ENCODE measurements at regions not wholly inside any gene's neighbourhood (a gene's known extent, or its start where the extent isn't known, plus 50 kb on each side); places are given as distances from the start of the nearest gene placed in this dataset.

- Histone ChIP-seq H2AFZ (ENCODE audit: low read length) (no peak overlapping the region), H3K36me3 (ENCODE audit: insufficient read depth, low read length) (no peaks in the 10 kb centered on the region), H4K20me1 (ENCODE audit: insufficient read depth, low read length) (no peaks in the 10 kb centered on the region), H3K79me2 (ENCODE audit: insufficient read depth, low read depth, low read length) (no peaks in the 10 kb centered on the region), H3K4me2 (ENCODE audit: low read length) (no peak overlapping the region), H3K27ac (ENCODE audit: low read depth, low read length, poor library complexity, severe bottlenecking) (no peak overlapping the region), H3K9me2 (ENCODE audit: insufficient read depth, low read length) (no peaks in the 10 kb centered on the region), H3K4me3 (ENCODE audit: low read depth, low read length, poor library complexity, severe bottlenecking) (no peak overlapping the region), H3K4me1 (ENCODE audit: insufficient read depth, low read length, poor library complexity, severe bottlenecking) (no peaks in the 10 kb centered on the region), H3K9me3 (ENCODE audit: low read length) (peaks cover 28% of the 10 kb centered on the region)
- intact Hi-C loops (cut with micrococcal nuclease; ENCODE audit: unreplicated experiment), result no loop called here
- no TSS peak for BruUV-seq (replicated peaks)
- ChIA-PET POLR2A (no interaction called here), CTCF (ENCODE audit: unreplicated experiment) (no interaction called here)
- no peak for DNase-seq (ENCODE audit: low spot score)
- TF ChIP-seq, protein P1, sequence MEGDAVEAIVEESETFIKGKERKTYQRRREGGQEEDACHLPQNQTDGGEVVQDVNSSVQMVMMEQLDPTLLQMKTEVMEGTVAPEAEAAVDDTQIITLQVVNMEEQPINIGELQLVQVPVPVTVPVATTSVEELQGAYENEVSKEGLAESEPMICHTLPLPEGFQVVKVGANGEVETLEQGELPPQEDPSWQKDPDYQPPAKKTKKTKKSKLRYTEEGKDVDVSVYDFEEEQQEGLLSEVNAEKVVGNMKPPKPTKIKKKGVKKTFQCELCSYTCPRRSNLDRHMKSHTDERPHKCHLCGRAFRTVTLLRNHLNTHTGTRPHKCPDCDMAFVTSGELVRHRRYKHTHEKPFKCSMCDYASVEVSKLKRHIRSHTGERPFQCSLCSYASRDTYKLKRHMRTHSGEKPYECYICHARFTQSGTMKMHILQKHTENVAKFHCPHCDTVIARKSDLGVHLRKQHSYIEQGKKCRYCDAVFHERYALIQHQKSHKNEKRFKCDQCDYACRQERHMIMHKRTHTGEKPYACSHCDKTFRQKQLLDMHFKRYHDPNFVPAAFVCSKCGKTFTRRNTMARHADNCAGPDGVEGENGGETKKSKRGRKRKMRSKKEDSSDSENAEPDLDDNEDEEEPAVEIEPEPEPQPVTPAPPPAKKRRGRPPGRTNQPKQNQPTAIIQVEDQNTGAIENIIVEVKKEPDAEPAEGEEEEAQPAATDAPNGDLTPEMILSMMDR (conservative IDR thresholded peaks at IDR 0.05; ENCODE audit: low read length), result no peak
- TF ChIP-seq EZH2phosphoT487 (IDR thresholded peaks at IDR 0.05; ENCODE audit: borderline replicate concordance, low read depth, low read length), result no peak
Observed at GRCh38 chr12:107594995-107595394, 90.6 kb upstream of the PWP1 start.

GRCh38 chr12:107597695-107598410 lies 87.7 kb upstream of the PWP1 start:
- Histone ChIP-seq H3K79me2 (ENCODE audit: insufficient read depth, low read depth, low read length) (no peaks in the 10 kb centered on the region), H3K4me3 (ENCODE audit: low read depth, low read length, poor library complexity, severe bottlenecking) (no peak overlapping the region), H2AFZ (ENCODE audit: low read length) (no peak overlapping the region), H3K9me2 (ENCODE audit: insufficient read depth, low read length) (no peaks in the 10 kb centered on the region), H3K4me1 (ENCODE audit: insufficient read depth, low read length, poor library complexity, severe bottlenecking) (no peaks in the 10 kb centered on the region), H3K27ac (ENCODE audit: low read depth, low read length, poor library complexity, severe bottlenecking) (no peak overlapping the region), H4K20me1 (ENCODE audit: insufficient read depth, low read length) (no peaks in the 10 kb centered on the region), H3K4me2 (ENCODE audit: low read length) (no peak overlapping the region), H3K9me3 (ENCODE audit: low read length) (peaks cover 17% of the 10 kb centered on the region), H3K36me3 (ENCODE audit: insufficient read depth, low read length) (no peaks in the 10 kb centered on the region)
- no peak for TF ChIP-seq EZH2phosphoT487 (IDR thresholded peaks at IDR 0.05; ENCODE audit: borderline replicate concordance, low read depth, low read length)
- TF ChIP-seq, protein P1 (conservative IDR thresholded peaks at IDR 0.05; ENCODE audit: low read length), result no peak
- intact Hi-C loops (cut with micrococcal nuclease; ENCODE audit: unreplicated experiment), result no loop called here
- no peak for DNase-seq (ENCODE audit: low spot score)
- ChIA-PET CTCF (ENCODE audit: unreplicated experiment) (no interaction called here), POLR2A (no interaction called here)
- BruUV-seq (replicated peaks), result no TSS peak

- Histone ChIP-seq H2AFZ (ENCODE audit: low read length) (no peak overlapping the region), H3K4me1 (ENCODE audit: insufficient read depth, low read length, poor library complexity, severe bottlenecking) (no peaks in the 10 kb centered on the region), H3K9me3 (ENCODE audit: low read length) (peaks cover 7% of the 10 kb centered on the region), H3K4me3 (ENCODE audit: low read depth, low read length, poor library complexity, severe bottlenecking) (no peak overlapping the region), H3K9me2 (ENCODE audit: insufficient read depth, low read length) (no peaks in the 10 kb centered on the region), H3K79me2 (ENCODE audit: insufficient read depth, low read depth, low read length) (no peaks in the 10 kb centered on the region), H3K4me2 (ENCODE audit: low read length) (no peak overlapping the region), H3K27ac (ENCODE audit: low read depth, low read length, poor library complexity, severe bottlenecking) (no peak overlapping the region), H3K36me3 (ENCODE audit: insufficient read depth, low read length) (no peaks in the 10 kb centered on the region), H4K20me1 (ENCODE audit: insufficient read depth, low read length) (no peaks in the 10 kb centered on the region)
- intact Hi-C loops (cut with micrococcal nuclease; ENCODE audit: unreplicated experiment), result no loop called here
- ChIA-PET CTCF (ENCODE audit: unreplicated experiment) (no interaction called here), POLR2A (no interaction called here)
- no peak for DNase-seq (ENCODE audit: low spot score)
- TF ChIP-seq, protein P1 (conservative IDR thresholded peaks at IDR 0.05; ENCODE audit: low read length), result no peak
- no peak for TF ChIP-seq EZH2phosphoT487 (IDR thresholded peaks at IDR 0.05; ENCODE audit: borderline replicate concordance, low read depth, low read length)
- no TSS peak for BruUV-seq (replicated peaks)
Observed at GRCh38 chr12:107598906-107599305, 86.7 kb upstream of the PWP1 start.
